ENCODE measurements at regions not wholly inside any gene's neighbourhood (a gene's known extent, or its start where the extent isn't known, plus 50 kb on each side); places are given as distances from the start of the nearest gene placed in this dataset.

DNA sequence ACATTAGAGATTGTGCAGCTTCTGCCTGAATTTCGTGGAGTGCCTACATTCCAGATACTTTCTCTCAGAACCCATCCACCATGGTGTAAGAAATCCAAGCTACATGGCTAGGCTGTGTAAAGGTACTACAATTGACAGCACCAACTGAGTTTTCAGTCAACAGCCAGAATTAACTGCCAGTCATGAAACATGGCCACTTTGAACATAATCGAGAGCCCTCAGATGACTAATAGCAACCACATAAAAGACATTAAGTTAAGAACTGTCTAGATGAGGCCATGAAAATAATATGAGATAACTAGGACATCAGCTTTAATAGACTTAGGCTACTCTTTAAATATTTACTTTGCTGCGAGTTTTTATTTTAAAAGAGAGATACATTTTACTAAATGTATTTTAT lies 1106.8 kb upstream of the LRRTM3 start (continued):
- TF ChIP-seq ZNF567 (CRISPR knock-in tag; IDR thresholded peaks at IDR 0.05; ENCODE audit: borderline replicate concordance): no peak

DNA sequence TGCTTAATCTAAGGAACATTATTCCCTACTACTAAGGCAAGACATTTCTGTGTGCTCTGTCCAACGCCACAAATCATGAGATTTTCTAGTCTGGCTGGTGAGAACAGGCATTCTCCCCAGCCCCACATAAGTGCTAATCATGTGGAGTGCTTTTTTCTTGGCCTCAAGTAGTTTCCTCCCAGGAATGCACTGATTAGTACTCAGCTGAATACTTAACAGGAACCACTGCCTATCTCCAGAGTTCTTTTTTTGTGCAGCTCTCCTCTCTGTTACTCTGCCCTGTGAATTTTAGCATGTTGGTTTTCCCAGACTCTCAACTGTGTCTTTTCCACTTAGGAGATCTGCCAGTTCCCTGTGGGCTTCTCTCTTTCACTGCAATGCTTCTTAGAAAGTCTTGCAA lies 1098.5 kb upstream of the LRRTM3 start:
- Histone ChIP-seq H3K9ac (ENCODE audit: insufficient read depth, low read depth, low read length) (no peak overlapping the region), H3K4me3 (replicated peaks in 1 of 3; ENCODE audit: insufficient read depth in 1 of 3, low read depth in 2 of 3, low read length in 3 of 3) (no peak overlapping the region), H3K27me3 (ENCODE audit: control insufficient read depth in 1 of 2, insufficient read depth in 2 of 2, low read length in 2 of 2) (no peaks in the 10 kb centered on the region), H4K20me1 (ENCODE audit: insufficient read depth, low read length) (no peaks in the 10 kb centered on the region), H2AFZ (ENCODE audit: low read length) (no peak overlapping the region), H3K27ac (ENCODE audit: extremely low read length, insufficient read depth, low read length) (no peak overlapping the region), H3K79me2 (ENCODE audit: insufficient read depth, low read length) (no peaks in the 10 kb centered on the region), H3K9me3 (ENCODE audit: low read length) (no peaks in the 10 kb centered on the region), H3K4me2 (ENCODE audit: low read depth, low read length) (no peak overlapping the region), H3K36me3 (replicated peaks in 1 of 2; ENCODE audit: control insufficient read depth in 1 of 2, insufficient read depth in 2 of 2, low read length in 2 of 2) (no peaks in the 10 kb centered on the region), H3K4me1 (ENCODE audit: insufficient read depth, low read length) (no peaks in the 10 kb centered on the region)
- in situ Hi-C loops (cut with HindIII; ENCODE audit: extremely low pct_ligation_motif_present, low pct_unique_long_range_greater_than_20kb) (no loop called here), intact Hi-C loops (cut with micrococcal nuclease; ENCODE audit: unreplicated experiment) (no loop called here)
- ChIA-PET POLR2A (no interaction called here), CTCF (ENCODE audit: low intra/inter-chr PET ratio, low total read pairs) (no interaction called here)
- FAIRE-seq (no peak), ATAC-seq (no peak), DNase-seq (ENCODE audit: low spot score) (no peak)
- 0% methylated on average over 1 of the region's 1 CpG for WGBS (ENCODE audit: low lambda C conversion rate)
- BruUV-seq (replicated peaks): no TSS peak
- TF ChIP-seq, protein P1, sequence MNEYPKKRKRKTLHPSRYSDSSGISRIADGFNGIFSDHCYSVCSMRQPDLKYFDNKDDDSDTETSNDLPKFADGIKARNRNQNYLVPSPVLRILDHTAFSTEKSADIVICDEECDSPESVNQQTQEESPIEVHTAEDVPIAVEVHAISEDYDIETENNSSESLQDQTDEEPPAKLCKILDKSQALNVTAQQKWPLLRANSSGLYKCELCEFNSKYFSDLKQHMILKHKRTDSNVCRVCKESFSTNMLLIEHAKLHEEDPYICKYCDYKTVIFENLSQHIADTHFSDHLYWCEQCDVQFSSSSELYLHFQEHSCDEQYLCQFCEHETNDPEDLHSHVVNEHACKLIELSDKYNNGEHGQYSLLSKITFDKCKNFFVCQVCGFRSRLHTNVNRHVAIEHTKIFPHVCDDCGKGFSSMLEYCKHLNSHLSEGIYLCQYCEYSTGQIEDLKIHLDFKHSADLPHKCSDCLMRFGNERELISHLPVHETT (CRISPR knock-in tag; conservative IDR thresholded peaks at IDR 0.05): no peak
- no peak for TF ChIP-seq RFXAP (CRISPR knock-in tag; IDR thresholded peaks at IDR 0.05; ENCODE audit: borderline replicate concordance)
- TF ChIP-seq NR3C1 (CRISPR knock-in tag; IDR thresholded peaks at IDR 0.05): no peak
- no peak for TF ChIP-seq ZNF282 (IDR thresholded peaks at IDR 0.05; ENCODE audit: partially characterized antibody)
- TF ChIP-seq ZFAT (CRISPR knock-in tag; conservative IDR thresholded peaks at IDR 0.05): no peak
- no peak for TF ChIP-seq SOX6 (IDR thresholded peaks at IDR 0.05)
- no peak for TF ChIP-seq SOX6 (CRISPR knock-in tag; IDR thresholded peaks at IDR 0.05)
- no peak for TF ChIP-seq PHF20 (CRISPR knock-in tag; IDR thresholded peaks at IDR 0.05)
- TF ChIP-seq, protein P2, sequence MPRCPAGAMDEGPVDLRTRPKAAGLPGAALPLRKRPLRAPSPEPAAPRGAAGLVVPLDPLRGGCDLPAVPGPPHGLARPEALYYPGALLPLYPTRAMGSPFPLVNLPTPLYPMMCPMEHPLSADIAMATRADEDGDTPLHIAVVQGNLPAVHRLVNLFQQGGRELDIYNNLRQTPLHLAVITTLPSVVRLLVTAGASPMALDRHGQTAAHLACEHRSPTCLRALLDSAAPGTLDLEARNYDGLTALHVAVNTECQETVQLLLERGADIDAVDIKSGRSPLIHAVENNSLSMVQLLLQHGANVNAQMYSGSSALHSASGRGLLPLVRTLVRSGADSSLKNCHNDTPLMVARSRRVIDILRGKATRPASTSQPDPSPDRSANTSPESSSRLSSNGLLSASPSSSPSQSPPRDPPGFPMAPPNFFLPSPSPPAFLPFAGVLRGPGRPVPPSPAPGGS (CRISPR knock-in tag; IDR thresholded peaks at IDR 0.05): no peak
- no peak for TF ChIP-seq WIZ (CRISPR knock-in tag; IDR thresholded peaks at IDR 0.05)
- no peak for TF ChIP-seq MBD4 (IDR thresholded peaks at IDR 0.05; ENCODE audit: borderline replicate concordance, low read length)

All from HepG2 (cell line).